ACC112 (cell line): ENCODE measurements at regions not wholly inside any gene's neighbourhood (a gene's known extent, or its start where the extent isn't known, plus 50 kb on each side); places are given as distances from the start of the nearest gene placed in this dataset.

ENCODE experiments used
- H2AFZ ChIP-seq: fragments of 200-600 bp; sonication (generic); one replicate; pipeline ENCODE4 v1.6.0; 2017; ENCODE audit warnings: antibody characterized with exemption, low read length; ENCODE audit not compliant: unreplicated experiment
- H3K27ac ChIP-seq: fragments of 200-600 bp; sonication (generic); 2 replicates; pipeline ENCODE4 v1.5.1; 2014; ENCODE audit warnings: low read depth, mild to moderate bottlenecking, antibody characterized with exemption, low read length, moderate library complexity
- H3K27me3 ChIP-seq: fragments of 200-600 bp; sonication (generic); 2 replicates; pipeline ENCODE4 v1.6.1; 2014; ENCODE audit warnings: mild to moderate bottlenecking, antibody characterized with exemption, low read length, moderate library complexity, mixed read lengths; ENCODE audit not compliant: insufficient read depth
- H3K36me3 ChIP-seq: fragments of 200-600 bp; sonication (generic); 2 replicates; pipeline ENCODE4 v1.6.1; 2016; ENCODE audit warnings: mild to moderate bottlenecking, antibody characterized with exemption, low read length, moderate library complexity, mixed read lengths; ENCODE audit not compliant: insufficient read depth
- H3K4me1 ChIP-seq: fragments of 200-600 bp; sonication (generic); one replicate; pipeline ENCODE4 v1.6.1; 2016; ENCODE audit warnings: low read length, mixed read lengths; ENCODE audit not compliant: insufficient read depth, unreplicated experiment, control insufficient read depth
- H3K4me3 ChIP-seq: fragments of 200-600 bp; sonication (generic); 2 replicates; pipeline ENCODE4 v1.5.1; 2014; ENCODE audit warnings: mild to moderate bottlenecking, low read depth, low read length
- H3K79me2 ChIP-seq: fragments of 200-600 bp; sonication (generic); one replicate; pipeline ENCODE4 v1.6.0; 2016; ENCODE audit warnings: low read length; ENCODE audit not compliant: control insufficient read depth, unreplicated experiment, insufficient read depth

GRCh38 chr17:15177343-15177742, 87.8 kb downstream of the PMP22 start:
- no peaks in the 10 kb centered on the region for H3K4me1 ChIP-seq
- H3K4me3 ChIP-seq = no peak overlapping the region
- no peak overlapping the region for H3K27ac ChIP-seq
- H2AFZ ChIP-seq = no peak overlapping the region
- H3K36me3 ChIP-seq = no peaks in the 10 kb centered on the region
- peaks cover 57% of the 10 kb centered on the region for H3K27me3 ChIP-seq
- no peaks in the 10 kb centered on the region for H3K79me2 ChIP-seq

- H3K36me3 ChIP-seq = no peaks in the 10 kb centered on the region
- H3K4me1 ChIP-seq = no peaks in the 10 kb centered on the region
- H3K79me2 ChIP-seq = no peaks in the 10 kb centered on the region
- H3K27ac ChIP-seq = no peak overlapping the region
- H3K27me3 ChIP-seq = peaks cover 57% of the 10 kb centered on the region
- no peak overlapping the region for H2AFZ ChIP-seq
- H3K4me3 ChIP-seq = no peak overlapping the region
Observed at GRCh38 chr17:15175356-15175755, 89.8 kb downstream of the PMP22 start.

DNA sequence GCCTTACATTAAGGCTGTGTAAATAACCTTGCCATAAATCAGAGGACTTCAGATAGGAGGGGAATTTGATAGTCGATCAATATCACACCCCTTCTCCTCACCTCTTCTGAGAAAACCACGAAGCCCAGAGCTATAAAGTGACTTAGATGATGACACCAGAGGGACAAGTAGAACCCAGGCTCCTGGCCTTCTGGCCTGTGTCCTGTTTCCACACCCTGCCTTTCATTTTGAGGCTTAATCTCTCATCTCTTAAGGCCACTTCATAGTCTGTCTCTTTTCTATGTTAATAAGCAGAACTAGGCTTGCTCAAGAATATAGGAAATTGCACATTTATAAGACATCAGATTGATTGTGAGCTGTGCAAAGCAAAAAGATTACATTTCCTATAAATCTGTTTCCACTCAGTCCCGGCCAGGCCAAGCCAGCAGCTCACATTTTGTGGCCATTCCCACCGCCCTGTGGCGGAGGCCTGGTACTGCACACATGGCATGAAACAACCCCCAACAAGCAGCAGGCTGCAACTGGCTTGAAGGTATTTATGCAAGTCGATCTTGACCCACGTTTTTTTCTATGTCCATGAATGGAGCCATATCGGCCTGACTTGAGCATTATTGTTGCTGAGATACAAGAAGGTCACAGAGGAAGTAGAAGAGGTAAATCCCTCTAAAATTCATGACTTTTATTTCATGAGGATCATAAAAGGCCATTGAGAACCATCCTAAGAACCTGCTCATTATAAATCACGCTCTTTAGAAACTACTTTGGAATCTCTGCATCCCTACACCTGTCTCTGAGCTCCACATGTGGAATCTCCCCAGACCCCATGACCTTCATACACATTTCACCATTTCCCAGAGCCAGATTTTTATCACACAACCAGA, 93.7 kb downstream of the PMP22 start:
- Histone ChIP-seq H3K27me3 (peaks cover 27% of the 10 kb centered on the region), H3K4me3 (no peak overlapping the region), H3K79me2 (no peaks in the 10 kb centered on the region), H2AFZ (peak overlapping the region; percentile 85), H3K36me3 (no peaks in the 10 kb centered on the region), H3K4me1 (no peaks in the 10 kb centered on the region), H3K27ac (no peak overlapping the region)

DNA sequence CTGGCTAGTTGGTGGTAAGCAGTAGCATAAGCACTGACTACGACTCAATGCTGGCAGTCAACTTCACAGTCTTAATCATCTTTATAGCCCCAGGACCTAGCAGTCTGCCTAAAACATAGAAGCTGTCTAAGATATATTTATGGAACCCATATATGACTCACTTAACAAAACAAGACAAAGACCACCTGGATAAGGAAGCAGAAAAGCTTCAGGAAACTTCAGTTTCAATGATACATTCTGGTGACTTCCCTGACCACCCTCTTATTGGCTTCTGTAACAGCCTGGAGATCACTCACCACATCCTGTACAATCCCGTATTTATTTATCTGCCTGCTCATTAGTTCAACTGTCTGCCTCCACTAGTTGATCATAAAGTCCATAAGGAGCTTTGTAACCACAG, 95.5 kb downstream of the PMP22 start:
- H3K27me3 ChIP-seq = peaks cover 15% of the 10 kb centered on the region; the same call in 1 of the 2 replicates
- H3K79me2 ChIP-seq = no peaks in the 10 kb centered on the region
- no peak overlapping the region for H3K4me3 ChIP-seq
- no peak overlapping the region for H3K27ac ChIP-seq
- H3K36me3 ChIP-seq = no peaks in the 10 kb centered on the region
- no peaks in the 10 kb centered on the region for H3K4me1 ChIP-seq
- H2AFZ ChIP-seq = no peak overlapping the region

- Histone ChIP-seq H3K36me3 (no peaks in the 10 kb centered on the region), H2AFZ (no peak overlapping the region), H3K27me3 (0 out of 2 replicates have a peak, but pooled peaks cover 3% of the 10 kb centered on the region), H3K27ac (no peak overlapping the region), H3K79me2 (no peaks in the 10 kb centered on the region), H3K4me1 (no peaks in the 10 kb centered on the region), H3K4me3 (no peak overlapping the region)
Observed at GRCh38 chr17:15168379-15168778, 96.7 kb downstream of the PMP22 start.

DNA sequence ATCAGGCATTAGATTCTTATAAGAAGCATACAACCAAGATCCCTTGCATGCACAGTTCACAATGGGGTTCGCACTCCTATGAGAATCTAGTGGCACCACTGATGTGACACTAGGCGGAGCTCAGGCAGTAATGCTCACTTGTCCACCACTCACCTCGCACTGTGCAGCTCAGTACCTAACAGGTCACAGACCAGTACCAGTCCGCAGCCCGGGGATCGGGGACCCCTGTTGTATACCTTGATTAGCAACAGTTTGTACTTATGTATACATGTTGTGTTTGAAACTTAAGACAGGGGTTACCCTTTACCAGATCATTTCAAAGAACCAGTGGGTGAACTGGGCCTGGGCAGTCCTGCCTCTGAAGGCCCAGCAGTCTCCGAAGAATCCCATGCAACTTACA, 103.7 kb downstream of the PMP22 start:
- no peak overlapping the region for H3K4me3 ChIP-seq
- no peak overlapping the region for H2AFZ ChIP-seq
- H3K27me3 ChIP-seq = no peaks in the 10 kb centered on the region
- H3K36me3 ChIP-seq = no peaks in the 10 kb centered on the region
- H3K4me1 ChIP-seq = no peaks in the 10 kb centered on the region
- H3K79me2 ChIP-seq = no peaks in the 10 kb centered on the region
- no peak overlapping the region for H3K27ac ChIP-seq

- no peak overlapping the region for H2AFZ ChIP-seq
- no peak overlapping the region for H3K27ac ChIP-seq
- no peaks in the 10 kb centered on the region for H3K36me3 ChIP-seq
- peaks cover 13% of the 10 kb centered on the region; the same call in 1 of the 2 replicates for H3K27me3 ChIP-seq
- H3K4me3 ChIP-seq = no peak overlapping the region
- peaks cover 11% of the 10 kb centered on the region for H3K4me1 ChIP-seq
- no peaks in the 10 kb centered on the region for H3K79me2 ChIP-seq
Observed at GRCh38 chr17:15157051-15157450, 108.1 kb downstream of the PMP22 start.

GRCh38 chr17:15154618-15155017, 110.5 kb downstream of the PMP22 start:
- Histone ChIP-seq H3K4me3 (no peak overlapping the region), H3K4me1 (peaks cover 11% of the 10 kb centered on the region), H3K36me3 (no peaks in the 10 kb centered on the region), H3K79me2 (no peaks in the 10 kb centered on the region), H3K27me3 (peaks cover 13% of the 10 kb centered on the region; the same call in 1 of the 2 replicates), H2AFZ (no peak overlapping the region), H3K27ac (no peak overlapping the region)

GRCh38 chr17:15145621-15146020, 119.5 kb downstream of the PMP22 start:
- Histone ChIP-seq H3K27me3 (peaks cover 11% of the 10 kb centered on the region; the same call in 1 of the 2 replicates), H3K4me3 (no peak overlapping the region), H3K36me3 (no peaks in the 10 kb centered on the region), H3K4me1 (no peaks in the 10 kb centered on the region), H3K79me2 (no peaks in the 10 kb centered on the region), H3K27ac (no peak overlapping the region), H2AFZ (no peak overlapping the region)

DNA sequence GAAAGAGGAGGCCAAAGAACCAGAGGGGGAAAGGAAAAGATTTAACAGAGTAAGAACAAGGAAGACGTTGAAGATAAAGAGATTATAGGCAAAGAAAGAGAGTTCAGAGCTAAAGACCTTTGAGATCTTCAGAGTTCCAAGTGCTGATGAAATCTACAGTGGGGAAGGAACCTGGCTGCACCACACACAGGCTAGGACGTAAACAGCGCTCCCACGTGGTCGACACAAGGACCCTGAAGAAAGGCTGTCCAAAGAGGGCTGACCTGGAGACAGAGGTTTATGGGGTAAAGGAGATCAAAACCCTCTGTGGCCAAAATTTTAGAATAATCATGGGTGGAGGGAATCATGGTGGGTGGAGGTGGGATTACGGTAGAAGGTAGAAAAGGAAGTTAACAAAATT, 121.6 kb downstream of the PMP22 start:
- no peak overlapping the region for H2AFZ ChIP-seq
- H3K27ac ChIP-seq = no peak overlapping the region
- H3K36me3 ChIP-seq = no peaks in the 10 kb centered on the region
- H3K27me3 ChIP-seq = peaks cover 11% of the 10 kb centered on the region; the same call in 1 of the 2 replicates
- no peaks in the 10 kb centered on the region for H3K79me2 ChIP-seq
- H3K4me3 ChIP-seq = no peak overlapping the region
- no peaks in the 10 kb centered on the region for H3K4me1 ChIP-seq

DNA sequence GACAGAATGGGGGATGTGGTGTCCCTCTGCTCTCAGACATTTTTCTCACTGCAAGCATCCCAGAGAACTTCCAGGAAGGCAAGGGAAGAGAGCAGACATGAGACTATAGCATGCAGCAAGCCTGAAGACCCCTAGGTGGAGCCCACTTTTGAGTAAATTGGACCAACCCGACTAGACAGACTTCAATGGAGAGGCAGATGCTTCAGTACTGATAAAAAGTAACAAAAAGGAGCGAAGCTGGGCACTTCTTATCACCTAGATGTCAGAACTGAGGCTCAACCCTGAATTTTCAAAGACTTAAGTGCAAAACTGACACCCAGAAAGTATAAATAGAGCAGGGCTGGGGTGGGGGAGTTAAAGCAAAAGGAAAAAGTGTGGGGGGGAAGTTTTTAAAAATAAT, 130.8 kb downstream of the PMP22 start:
- Histone ChIP-seq H2AFZ (no peak overlapping the region), H3K27ac (no peak overlapping the region), H3K4me3 (no peak overlapping the region), H3K27me3 (peaks cover 6% of the 10 kb centered on the region; the same call in 1 of the 2 replicates), H3K36me3 (no peaks in the 10 kb centered on the region), H3K4me1 (no peaks in the 10 kb centered on the region), H3K79me2 (no peaks in the 10 kb centered on the region)
